ENCODE measurements at regions not wholly inside any gene's neighbourhood (a gene's known extent, or its start where the extent isn't known, plus 50 kb on each side); places are given as distances from the start of the nearest gene placed in this dataset.
"Not testable (repeated sequence)": the region's sequence is repeated elsewhere in the genome, so short reads cannot be mapped to it uniquely, and the experiment has no call there.

- no peak for FAIRE-seq
- no peak for DNase-seq (ENCODE audit: extremely low spot score, insufficient read length, low read depth)
Observed at GRCh38 chr2:16750175-16750924, 84.7 kb upstream of the CYRIA start.

GRCh38 chr2:16748511-16749266, 83.1 kb upstream of the CYRIA start:
- FAIRE-seq = not testable (repeated sequence)

GRCh38 chr2:16747689-16748088, 82.1 kb upstream of the CYRIA start:
- DNase-seq (ENCODE audit: extremely low spot score, insufficient read length, low read depth) (no peak), FAIRE-seq (no peak)

More at GRCh38 chr2:16748511-16749266, 83.1 kb upstream of the CYRIA start:
- DNase-seq (ENCODE audit: extremely low spot score, insufficient read length, low read depth) = not testable (repeated sequence)

GRCh38 chr2:16747257-16747656, 81.6 kb upstream of the CYRIA start:
- no peak for DNase-seq (ENCODE audit: extremely low spot score, insufficient read length, low read depth)
- FAIRE-seq = no peak

- FAIRE-seq (no peak), DNase-seq (ENCODE audit: extremely low spot score, insufficient read length, low read depth) (no peak)
Observed at GRCh38 chr2:16746833-16747232, 81.2 kb upstream of the CYRIA start.

GRCh38 chr2:16746329-16746728, 80.7 kb upstream of the CYRIA start:
- FAIRE-seq (no peak), DNase-seq (ENCODE audit: extremely low spot score, insufficient read length, low read depth) (no peak)

GRCh38 chr2:16745466-16745865, 79.8 kb upstream of the CYRIA start:
- DNase-seq (ENCODE audit: extremely low spot score, insufficient read length, low read depth) (no peak), FAIRE-seq (no peak)

- no peak for FAIRE-seq
- DNase-seq (ENCODE audit: extremely low spot score, insufficient read length, low read depth) = no peak
Observed at GRCh38 chr2:16744521-16744920, 78.9 kb upstream of the CYRIA start.

- no peak for DNase-seq (ENCODE audit: extremely low spot score, insufficient read length, low read depth)
- FAIRE-seq = no peak
Observed at GRCh38 chr2:16742026-16742425, 76.4 kb upstream of the CYRIA start.

GRCh38 chr2:16741498-16741897, 75.9 kb upstream of the CYRIA start:
- FAIRE-seq (no peak), DNase-seq (ENCODE audit: extremely low spot score, insufficient read length, low read depth) (no peak)

- DNase-seq (ENCODE audit: extremely low spot score, insufficient read length, low read depth) (no peak), FAIRE-seq (no peak)
Observed at GRCh38 chr2:16739778-16740581, 74.3 kb upstream of the CYRIA start.

GRCh38 chr2:16738361-16739225, 73.0 kb upstream of the CYRIA start:
- DNase-seq (ENCODE audit: extremely low spot score, insufficient read length, low read depth) (no peak), FAIRE-seq (no peak)

GRCh38 chr2:16737812-16738211, 72.2 kb upstream of the CYRIA start:
- DNase-seq (ENCODE audit: extremely low spot score, insufficient read length, low read depth) (no peak), FAIRE-seq (no peak)

GRCh38 chr2:16736633-16737032, 71.0 kb upstream of the CYRIA start:
- DNase-seq (ENCODE audit: extremely low spot score, insufficient read length, low read depth) (no peak), FAIRE-seq (no peak)

- DNase-seq (ENCODE audit: extremely low spot score, insufficient read length, low read depth) (no peak), FAIRE-seq (no peak)
Observed at GRCh38 chr2:16729335-16729734, 63.7 kb upstream of the CYRIA start.

- FAIRE-seq (no peak), DNase-seq (ENCODE audit: extremely low spot score, insufficient read length, low read depth) (no peak)
Observed at GRCh38 chr2:16728351-16729136, 62.9 kb upstream of the CYRIA start.

GRCh38 chr2:16727849-16728248, 62.2 kb upstream of the CYRIA start:
- FAIRE-seq; DNase-seq (ENCODE audit: extremely low spot score, insufficient read length, low read depth): not testable (repeated sequence)

GRCh38 chr2:16727256-16727655, 61.6 kb upstream of the CYRIA start:
- DNase-seq (ENCODE audit: extremely low spot score, insufficient read length, low read depth) (no peak), FAIRE-seq (no peak)

GRCh38 chr2:16726577-16726976, 60.9 kb upstream of the CYRIA start:
- no peak for DNase-seq (ENCODE audit: extremely low spot score, insufficient read length, low read depth)
- no peak for FAIRE-seq
